Liver (tissue), 3 donors: ENCODE measurements at regions not wholly inside any gene's neighbourhood (a gene's known extent, or its start where the extent isn't known, plus 50 kb on each side); places are given as distances from the start of the nearest gene placed in this dataset.

Experiments used
- FOXA1 ChIP-seq: IDR thresholded peaks from 2 replicates; pipeline ENCODE4 v1.6.1; 2016; ENCODE audit warnings: antibody characterized with exemption
- TAF1 ChIP-seq: conservative IDR thresholded peaks from 2 replicates; pipeline ENCODE4 v1.6.1; 2016; ENCODE audit warnings: antibody characterized with exemption, mild to moderate bottlenecking
- TF ChIP-seq, protein P1 (sequence below): fragments of 150-350 bp; IDR thresholded peaks from 2 replicates; pipeline ENCODE4 v1.5.1; 2017; ENCODE audit warnings: improper control_type of control experiment, low read depth, low read length; ENCODE audit not compliant: missing input control
- donor health status: healthy.
- donor health status: healthy.

DNA sequence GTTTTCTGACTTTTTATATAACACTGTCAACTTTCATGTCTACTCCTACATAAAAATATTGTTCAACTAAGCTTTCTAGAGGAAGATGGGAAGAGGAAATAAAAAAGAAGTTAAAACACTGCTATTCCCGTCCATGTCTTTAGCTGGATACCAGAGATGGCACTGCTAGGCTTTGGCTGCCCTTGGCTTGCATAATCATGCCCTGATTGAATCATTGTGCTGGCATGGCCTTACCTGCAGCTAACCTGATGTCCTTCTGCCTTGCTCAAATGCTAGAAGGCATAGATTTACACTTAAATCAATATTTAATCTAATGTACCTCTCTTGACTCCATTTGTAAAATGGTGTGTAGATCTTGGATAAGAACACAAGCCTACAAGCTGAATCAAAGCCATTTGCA is 539.7 kb upstream of the IL12A start:
- TF ChIP-seq, protein P1, sequence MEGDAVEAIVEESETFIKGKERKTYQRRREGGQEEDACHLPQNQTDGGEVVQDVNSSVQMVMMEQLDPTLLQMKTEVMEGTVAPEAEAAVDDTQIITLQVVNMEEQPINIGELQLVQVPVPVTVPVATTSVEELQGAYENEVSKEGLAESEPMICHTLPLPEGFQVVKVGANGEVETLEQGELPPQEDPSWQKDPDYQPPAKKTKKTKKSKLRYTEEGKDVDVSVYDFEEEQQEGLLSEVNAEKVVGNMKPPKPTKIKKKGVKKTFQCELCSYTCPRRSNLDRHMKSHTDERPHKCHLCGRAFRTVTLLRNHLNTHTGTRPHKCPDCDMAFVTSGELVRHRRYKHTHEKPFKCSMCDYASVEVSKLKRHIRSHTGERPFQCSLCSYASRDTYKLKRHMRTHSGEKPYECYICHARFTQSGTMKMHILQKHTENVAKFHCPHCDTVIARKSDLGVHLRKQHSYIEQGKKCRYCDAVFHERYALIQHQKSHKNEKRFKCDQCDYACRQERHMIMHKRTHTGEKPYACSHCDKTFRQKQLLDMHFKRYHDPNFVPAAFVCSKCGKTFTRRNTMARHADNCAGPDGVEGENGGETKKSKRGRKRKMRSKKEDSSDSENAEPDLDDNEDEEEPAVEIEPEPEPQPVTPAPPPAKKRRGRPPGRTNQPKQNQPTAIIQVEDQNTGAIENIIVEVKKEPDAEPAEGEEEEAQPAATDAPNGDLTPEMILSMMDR = no peak
- TF ChIP-seq TAF1 (no peak), FOXA1 (no peak)
